ENCODE measurements at regions not wholly inside any gene's neighbourhood (a gene's known extent, or its start where the extent isn't known, plus 50 kb on each side); places are given as distances from the start of the nearest gene placed in this dataset.
"Not testable (repeated sequence)": the region's sequence is repeated elsewhere in the genome, so short reads cannot be mapped to it uniquely, and the experiment has no call there.

- no peaks in the 10 kb centered on the region for H3K9me3 Mint-ChIP-seq
- no peaks in the 10 kb centered on the region for H3K4me1 Mint-ChIP-seq (ENCODE audit: low read depth in 2 of 2)
- peaks cover 5% of the 10 kb centered on the region for H3K36me3 Mint-ChIP-seq (ENCODE audit: insufficient read depth)
- no peak overlapping the region for H3K27ac Mint-ChIP-seq
- H3K4me3 Mint-ChIP-seq: no peak overlapping the region
- DNase-seq (no peak), ATAC-seq (replicated peaks) (no peak)
- peaks cover 18 to 19% of the 10 kb centered on the region in 2 donors for H3K27me3 Mint-ChIP-seq
Measured at GRCh38 chr3:72086042-72086742, 301.2 kb upstream of the PROK2 start.

DNA sequence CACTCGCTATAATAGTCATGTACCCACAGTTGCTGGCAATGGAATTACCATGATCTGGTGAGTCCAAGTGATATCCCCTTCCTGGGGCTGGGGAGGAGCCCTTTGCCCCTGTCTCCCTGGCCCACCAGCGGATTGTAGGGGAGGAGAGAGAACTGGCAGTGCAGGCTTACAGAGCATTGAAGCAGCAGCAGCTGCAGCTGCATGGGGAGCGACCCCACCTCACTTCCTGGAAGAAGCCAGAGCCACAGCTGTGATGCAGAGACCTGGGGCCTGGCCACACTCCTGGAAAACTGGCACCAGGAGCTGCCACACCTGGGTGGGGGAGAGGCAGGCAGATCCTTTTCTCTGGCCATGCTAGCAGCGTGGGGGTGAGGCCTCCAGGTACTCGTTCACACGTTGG lies 300.1 kb upstream of the PROK2 start:
- Mint-ChIP-seq H3K36me3 (ENCODE audit: insufficient read depth) (peaks cover 3% of the 10 kb centered on the region), H3K27ac (no peak overlapping the region), H3K27me3 (peaks cover 25 to 26% of the 10 kb centered on the region in 2 donors), H3K4me3 (no peak overlapping the region), H3K4me1 (ENCODE audit: low read depth in 2 of 2) (no peaks in the 10 kb centered on the region), H3K9me3 (no peaks in the 10 kb centered on the region)
- DNase-seq (no peak), ATAC-seq (replicated peaks) (no peak)

DNA sequence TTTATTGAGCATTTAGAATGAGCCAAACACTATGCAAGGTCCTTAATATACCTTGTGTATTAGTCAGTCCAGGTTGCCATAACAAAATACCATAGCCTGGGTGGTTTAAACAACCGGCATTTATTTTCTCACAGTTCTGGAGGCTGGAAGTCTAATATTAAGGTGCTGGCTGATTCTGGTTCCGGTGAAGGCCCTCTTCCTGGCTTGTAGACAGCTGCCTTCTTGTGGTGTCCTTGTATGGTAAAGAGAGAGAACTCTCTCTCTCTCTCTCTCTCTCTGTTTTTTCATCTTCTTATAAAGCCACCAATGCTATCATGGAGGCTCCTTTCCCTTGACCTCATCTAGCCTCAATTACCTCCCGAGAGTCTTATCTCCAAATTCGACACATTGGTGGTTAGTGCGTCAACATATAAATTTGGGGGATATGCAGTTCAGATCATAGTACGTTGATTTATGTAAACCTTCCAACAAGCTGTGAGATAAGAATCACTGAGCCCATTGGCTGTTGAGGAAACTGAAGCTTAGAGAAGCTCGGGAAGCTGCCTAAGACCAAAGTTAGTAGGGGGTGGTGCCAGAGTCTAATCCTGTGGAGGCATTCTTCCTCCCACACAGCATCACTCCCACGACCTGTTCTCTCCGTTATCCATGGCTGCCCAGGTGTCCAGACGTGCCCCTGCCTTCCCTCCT lies 298.0 kb upstream of the PROK2 start:
- peaks cover 3% of the 10 kb centered on the region for H3K36me3 Mint-ChIP-seq (ENCODE audit: insufficient read depth)
- no peaks in the 10 kb centered on the region for H3K4me1 Mint-ChIP-seq (ENCODE audit: low read depth in 2 of 2)

GRCh38 chr3:72082186-72082715 lies 297.3 kb upstream of the PROK2 start:
- no peak overlapping the region for H3K4me3 Mint-ChIP-seq

More for the DNA sequence above, 298.0 kb upstream of the PROK2 start:
- no peak overlapping the region for H3K4me3 Mint-ChIP-seq
- ATAC-seq (replicated peaks) (no peak), DNase-seq (no peak)
- peaks cover 25 to 31% of the 10 kb centered on the region in 2 donors for H3K27me3 Mint-ChIP-seq
- no peaks in the 10 kb centered on the region for H3K9me3 Mint-ChIP-seq
- no peak overlapping the region for H3K27ac Mint-ChIP-seq

GRCh38 chr3:72081471-72082185 lies 296.7 kb upstream of the PROK2 start:
- H3K4me3 Mint-ChIP-seq: no peak overlapping the region
- peaks cover 23 to 28% of the 10 kb centered on the region in 2 donors for H3K27me3 Mint-ChIP-seq
- peaks cover under 1 to 7% of the 10 kb centered on the region in 2 donors for H3K9me3 Mint-ChIP-seq
- H3K27ac Mint-ChIP-seq: no peak overlapping the region
- no peaks in the 10 kb centered on the region for H3K36me3 Mint-ChIP-seq (ENCODE audit: insufficient read depth)
- no peaks in the 10 kb centered on the region for H3K4me1 Mint-ChIP-seq (ENCODE audit: low read depth in 2 of 2)
- no peak for DNase-seq
- ATAC-seq (replicated peaks): no peak

More at GRCh38 chr3:72082186-72082715, 297.3 kb upstream of the PROK2 start:
- no peak overlapping the region for H3K27ac Mint-ChIP-seq
- H3K36me3 Mint-ChIP-seq (ENCODE audit: insufficient read depth): peaks cover 2% of the 10 kb centered on the region
- no peaks in the 10 kb centered on the region for H3K4me1 Mint-ChIP-seq (ENCODE audit: low read depth in 2 of 2)
- ATAC-seq (replicated peaks) (peak; percentile 63), DNase-seq (no peak)
- peaks cover 25 to 34% of the 10 kb centered on the region in 2 donors for H3K27me3 Mint-ChIP-seq
- peaks cover 0 to 1% of the 10 kb centered on the region in 2 donors for H3K9me3 Mint-ChIP-seq

DNA sequence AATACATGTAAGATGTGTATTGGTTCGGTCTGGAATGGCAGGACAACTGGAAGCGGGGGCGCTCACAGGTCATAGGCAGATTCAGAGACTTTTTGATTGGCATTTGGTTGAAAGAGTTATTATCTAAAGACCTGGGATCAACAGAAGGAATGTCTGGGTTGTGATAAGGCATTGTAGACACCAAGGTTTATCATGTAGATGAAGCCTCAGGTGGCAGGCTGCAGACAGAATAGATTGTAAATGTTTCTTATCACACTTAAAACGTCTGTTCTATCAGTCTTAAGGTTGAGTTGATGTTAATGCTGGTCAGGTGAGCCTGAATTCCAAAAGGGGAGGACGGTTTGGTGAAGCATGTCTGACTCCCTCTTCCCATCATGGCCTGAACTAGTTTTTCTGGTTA lies 295.9 kb upstream of the PROK2 start:
- DNase-seq: no peak
- H3K4me3 Mint-ChIP-seq: no peak overlapping the region
- ATAC-seq (replicated peaks): no peak
- H3K4me1 Mint-ChIP-seq (ENCODE audit: low read depth in 2 of 2): no peaks in the 10 kb centered on the region
- H3K9me3 Mint-ChIP-seq: peaks cover 2 to 11% of the 10 kb centered on the region in 2 donors
- H3K36me3 Mint-ChIP-seq (ENCODE audit: insufficient read depth): no peaks in the 10 kb centered on the region
- no peak overlapping the region for H3K27ac Mint-ChIP-seq
- H3K27me3 Mint-ChIP-seq: peaks cover 17 to 21% of the 10 kb centered on the region in 2 donors

GRCh38 chr3:72080095-72080494 lies 295.1 kb upstream of the PROK2 start:
- no peaks in the 10 kb centered on the region for H3K4me1 Mint-ChIP-seq (ENCODE audit: low read depth in 2 of 2)
- H3K36me3 Mint-ChIP-seq (ENCODE audit: insufficient read depth): no peaks in the 10 kb centered on the region
- peaks cover 17 to 18% of the 10 kb centered on the region in 2 donors for H3K27me3 Mint-ChIP-seq
- DNase-seq (no peak), ATAC-seq (replicated peaks) (no peak)
- H3K9me3 Mint-ChIP-seq: peaks cover 6 to 15% of the 10 kb centered on the region in 2 donors
- H3K27ac Mint-ChIP-seq: no peak overlapping the region
- H3K4me3 Mint-ChIP-seq: no peak overlapping the region

- ATAC-seq (replicated peaks) (no peak), DNase-seq (no peak)
- H3K36me3 Mint-ChIP-seq (ENCODE audit: insufficient read depth): no peaks in the 10 kb centered on the region
- H3K27me3 Mint-ChIP-seq: peaks cover 17 to 18% of the 10 kb centered on the region in 2 donors
- peaks cover 6 to 19% of the 10 kb centered on the region in 2 donors for H3K9me3 Mint-ChIP-seq
- H3K4me3 Mint-ChIP-seq: no peak overlapping the region
- no peaks in the 10 kb centered on the region for H3K4me1 Mint-ChIP-seq (ENCODE audit: low read depth in 2 of 2)
- H3K27ac Mint-ChIP-seq: no peak overlapping the region
Measured at GRCh38 chr3:72079369-72079872, 294.5 kb upstream of the PROK2 start.

- Mint-ChIP-seq H3K36me3 (ENCODE audit: insufficient read depth) (no peaks in the 10 kb centered on the region), H3K27ac (no peak overlapping the region), H3K9me3 (peaks cover 6 to 19% of the 10 kb centered on the region in 2 donors), H3K27me3 (peaks cover 15 to 18% of the 10 kb centered on the region in 2 donors), H3K4me1 (ENCODE audit: low read depth in 2 of 2) (no peaks in the 10 kb centered on the region), H3K4me3 (no peak overlapping the region)
- no peak for ATAC-seq (replicated peaks)
- DNase-seq: no peak
Measured at GRCh38 chr3:72078676-72079368, 293.9 kb upstream of the PROK2 start.

DNA sequence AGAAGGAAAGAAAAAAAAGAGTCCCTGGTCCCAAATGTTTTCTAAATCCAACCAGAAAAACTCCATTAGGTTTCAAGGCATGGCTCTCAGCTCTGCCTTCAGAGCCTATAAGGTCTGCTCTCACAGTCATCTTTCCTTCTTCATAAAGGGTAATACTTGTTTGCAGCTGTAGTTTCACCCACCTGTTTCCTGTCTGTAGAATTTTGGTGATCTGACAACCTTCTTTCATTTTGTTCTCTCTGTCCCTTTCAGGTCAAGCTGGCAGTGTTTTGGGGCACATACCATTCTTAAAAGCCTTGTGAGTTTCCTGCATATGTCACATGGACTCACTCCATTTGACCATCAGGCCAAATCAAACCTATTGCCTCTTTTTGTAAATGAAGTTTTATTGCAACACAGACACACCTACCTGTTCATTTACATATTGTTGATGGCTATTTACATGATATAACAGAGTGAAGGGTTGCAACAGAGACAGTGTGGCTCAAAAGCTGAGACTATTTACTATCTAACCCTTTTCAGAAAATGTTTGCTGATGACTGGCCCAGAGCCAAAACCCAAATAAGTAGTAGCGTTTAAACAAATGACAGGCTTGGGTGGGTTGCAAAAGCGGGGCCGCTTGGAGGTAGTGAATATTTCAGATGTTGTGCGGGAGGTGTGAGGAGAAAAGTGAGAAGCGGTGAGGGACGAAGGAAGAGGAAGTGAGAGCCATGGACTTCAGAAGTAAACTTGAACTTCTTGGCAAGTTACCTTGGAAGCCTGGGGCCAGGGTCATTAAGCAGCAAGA lies 292.7 kb upstream of the PROK2 start:
- H3K9me3 Mint-ChIP-seq: peaks cover 6 to 19% of the 10 kb centered on the region in 2 donors
- no peak overlapping the region for H3K4me3 Mint-ChIP-seq
- no peaks in the 10 kb centered on the region for H3K4me1 Mint-ChIP-seq (ENCODE audit: low read depth in 2 of 2)
- DNase-seq: no peak
- no peaks in the 10 kb centered on the region for H3K36me3 Mint-ChIP-seq (ENCODE audit: insufficient read depth)
- ATAC-seq (replicated peaks): no peak
- peaks cover 12 to 18% of the 10 kb centered on the region in 2 donors for H3K27me3 Mint-ChIP-seq
- no peak overlapping the region for H3K27ac Mint-ChIP-seq

DNA sequence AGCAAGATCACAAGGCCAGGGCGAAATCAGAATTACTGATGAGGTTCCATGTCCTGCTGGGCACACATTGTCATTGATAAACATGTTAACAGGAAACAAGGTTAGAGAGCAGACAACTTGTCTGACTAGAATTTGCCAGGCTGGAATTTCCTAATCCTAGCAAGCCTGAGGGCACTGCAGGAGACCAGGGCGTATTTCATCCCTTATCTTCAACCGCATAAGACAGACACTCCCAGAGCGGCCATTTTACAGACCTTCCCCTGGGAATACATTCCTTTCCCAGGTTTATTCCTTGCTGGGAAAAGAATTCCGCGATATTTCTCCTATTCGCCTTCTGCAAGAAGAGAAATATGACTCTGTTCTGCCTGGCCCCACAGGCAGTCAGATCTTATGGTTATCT lies 290.9 kb upstream of the PROK2 start:
- H3K36me3 Mint-ChIP-seq (ENCODE audit: insufficient read depth); H3K27ac Mint-ChIP-seq; ATAC-seq (replicated peaks); DNase-seq; H3K4me3 Mint-ChIP-seq; H3K4me1 Mint-ChIP-seq (ENCODE audit: low read depth in 2 of 2): not testable (repeated sequence)
- Mint-ChIP-seq H3K27me3 (peaks cover 30 to 34% of the 10 kb centered on the region in 2 donors), H3K9me3 (peaks cover 6 to 19% of the 10 kb centered on the region in 2 donors)

DNA sequence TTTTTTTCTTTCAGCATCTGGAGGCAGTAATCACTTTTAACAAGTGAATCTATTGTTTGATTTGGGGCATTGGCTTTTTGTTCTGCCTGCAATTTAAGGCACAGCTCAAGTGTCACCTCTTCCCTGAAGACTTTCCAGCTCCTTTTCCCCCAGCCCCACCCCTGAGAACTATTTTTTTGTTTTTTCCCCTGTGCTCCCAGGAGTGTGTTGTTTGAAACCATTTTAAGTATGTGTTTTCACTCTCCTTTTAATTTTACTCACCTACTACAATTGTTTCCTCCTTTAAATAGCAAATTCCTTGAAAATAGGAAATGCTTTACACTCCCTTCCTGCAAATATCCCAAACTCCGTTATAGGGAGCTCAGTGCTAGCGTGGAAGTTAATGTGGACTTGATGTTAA lies 286.7 kb upstream of the PROK2 start:
- Mint-ChIP-seq H3K9me3 (peaks cover 5 to 12% of the 10 kb centered on the region in 2 donors), H3K4me1 (ENCODE audit: low read depth in 2 of 2) (no peaks in the 10 kb centered on the region), H3K4me3 (no peak overlapping the region), H3K27me3 (peaks cover 28% of the 10 kb centered on the region in 2 donors), H3K27ac (no peak overlapping the region), H3K36me3 (ENCODE audit: insufficient read depth) (no peaks in the 10 kb centered on the region)
- ATAC-seq (replicated peaks) (no peak), DNase-seq (no peak)

All from effector memory CD8-positive, alpha-beta T cell (primary cell).